Effector memory CD4-positive, alpha-beta T cell (primary cell): ENCODE measurements at regions not wholly inside any gene's neighbourhood (a gene's known extent, or its start where the extent isn't known, plus 50 kb on each side); places are given as distances from the start of the nearest gene placed in this dataset.
"Not testable (repeated sequence)": the region's sequence is repeated elsewhere in the genome, so short reads cannot be mapped to it uniquely, and the experiment has no call there.

Experiments
- DNase-seq, 3 donors: peaks; one replicate each; pipeline ENCODE4 v3.0.0-alpha.2; 2020
- H3K27ac ChIP-seq: 2 replicates; pipeline ENCODE4 v1.7.0; 2013; ENCODE audit warnings: mild to moderate bottlenecking, low read length, moderate library complexity; ENCODE audit not compliant: insufficient read depth, poor library complexity, severe bottlenecking
- H3K27me3 ChIP-seq: replicated peaks from 2 replicates; pipeline ENCODE4 v1.7.0; 2013; ENCODE audit warnings: mild to moderate bottlenecking, low read length; ENCODE audit not compliant: insufficient read depth, control insufficient read depth, poor library complexity, severe bottlenecking
- H3K36me3 ChIP-seq: 2 replicates; pipeline ENCODE4 v1.7.0; 2013; ENCODE audit warnings: mild to moderate bottlenecking, low read length, moderate library complexity; ENCODE audit not compliant: control insufficient read depth, insufficient read depth
- H3K4me1 ChIP-seq: 2 replicates; pipeline ENCODE4 v1.7.0; 2013; ENCODE audit warnings: low read length, mild to moderate bottlenecking; ENCODE audit not compliant: control insufficient read depth, insufficient read depth, poor library complexity, severe bottlenecking
- H3K4me3 ChIP-seq: 2 replicates; pipeline ENCODE4 v1.7.0; 2013; ENCODE audit warnings: low read length, low read depth, mild to moderate bottlenecking; ENCODE audit not compliant: insufficient read depth, poor library complexity, severe bottlenecking
- H3K9me3 ChIP-seq: 2 replicates; pipeline ENCODE4 v1.7.0; 2013; ENCODE audit warnings: mild to moderate bottlenecking, low read length, moderate library complexity; ENCODE audit not compliant: control insufficient read depth

- Histone ChIP-seq H3K27ac (no peak overlapping the region), H3K9me3 (no peaks in the 10 kb centered on the region), H3K4me3 (no peak overlapping the region), H3K4me1 (no peaks in the 10 kb centered on the region), H3K36me3 (no peaks in the 10 kb centered on the region), H3K27me3 (no peaks in the 10 kb centered on the region)
- no peak for DNase-seq
These were observed 271.1 kb downstream of the TFAP2C start for GRCh38 chr20:56900252-56900651.

- H3K27ac ChIP-seq: no peak overlapping the region
- no peaks in the 10 kb centered on the region for H3K27me3 ChIP-seq
- no peak overlapping the region for H3K4me3 ChIP-seq
- no peaks in the 10 kb centered on the region for H3K4me1 ChIP-seq
- no peak for DNase-seq
- H3K9me3 ChIP-seq: no peaks in the 10 kb centered on the region
- no peaks in the 10 kb centered on the region for H3K36me3 ChIP-seq
These were observed 274.3 kb downstream of the TFAP2C start for GRCh38 chr20:56903421-56903820.

- no peak for DNase-seq
- no peaks in the 10 kb centered on the region for H3K27me3 ChIP-seq
These were observed 274.8 kb downstream of the TFAP2C start for GRCh38 chr20:56903858-56904257.

GRCh38 chr20:56909918-56910714 lies 281.0 kb downstream of the TFAP2C start:
- Histone ChIP-seq H3K4me3 (no peak overlapping the region), H3K36me3 (no peaks in the 10 kb centered on the region), H3K27ac (no peak overlapping the region), H3K4me1 (no peaks in the 10 kb centered on the region), H3K9me3 (no peaks in the 10 kb centered on the region), H3K27me3 (no peaks in the 10 kb centered on the region)
- DNase-seq: no peak

More at GRCh38 chr20:56903858-56904257, 274.8 kb downstream of the TFAP2C start:
- Histone ChIP-seq H3K9me3 (no peaks in the 10 kb centered on the region), H3K4me1 (no peaks in the 10 kb centered on the region), H3K27ac (no peak overlapping the region), H3K36me3 (no peaks in the 10 kb centered on the region), H3K4me3 (no peak overlapping the region)

GRCh38 chr20:56911946-56912345 lies 282.8 kb downstream of the TFAP2C start:
- Histone ChIP-seq H3K27ac (no peak overlapping the region), H3K9me3 (no peaks in the 10 kb centered on the region), H3K4me3 (no peak overlapping the region), H3K27me3 (no peaks in the 10 kb centered on the region), H3K36me3 (no peaks in the 10 kb centered on the region), H3K4me1 (no peaks in the 10 kb centered on the region)
- DNase-seq: no peak

GRCh38 chr20:56914532-56914931 lies 285.4 kb downstream of the TFAP2C start:
- Histone ChIP-seq H3K27ac (no peak overlapping the region), H3K36me3 (no peaks in the 10 kb centered on the region), H3K9me3 (no peaks in the 10 kb centered on the region), H3K4me1 (no peaks in the 10 kb centered on the region), H3K4me3 (no peak overlapping the region), H3K27me3 (no peaks in the 10 kb centered on the region)
- DNase-seq: no peak

- H3K27me3 ChIP-seq: no peaks in the 10 kb centered on the region
- no peaks in the 10 kb centered on the region for H3K9me3 ChIP-seq
- no peak overlapping the region for H3K27ac ChIP-seq
- H3K4me3 ChIP-seq: no peak overlapping the region
- no peak for DNase-seq
- no peaks in the 10 kb centered on the region for H3K36me3 ChIP-seq
- no peaks in the 10 kb centered on the region for H3K4me1 ChIP-seq
These were observed 287.2 kb downstream of the TFAP2C start for GRCh38 chr20:56916345-56916622.

- not testable (repeated sequence) for DNase-seq, H3K27me3 ChIP-seq, H3K27ac ChIP-seq, H3K36me3 ChIP-seq, H3K4me1 ChIP-seq, H3K9me3 ChIP-seq, H3K4me3 ChIP-seq
These were observed 290.9 kb downstream of the TFAP2C start for GRCh38 chr20:56920041-56920440.

- no peaks in the 10 kb centered on the region for H3K9me3 ChIP-seq
- no peak overlapping the region for H3K4me3 ChIP-seq
- DNase-seq: no peak
- H3K27me3 ChIP-seq: peaks cover 11% of the 10 kb centered on the region
- no peak overlapping the region for H3K27ac ChIP-seq
- no peaks in the 10 kb centered on the region for H3K4me1 ChIP-seq
- no peaks in the 10 kb centered on the region for H3K36me3 ChIP-seq
These were observed 293.4 kb downstream of the TFAP2C start for GRCh38 chr20:56922497-56922896.

- H3K36me3 ChIP-seq: no peaks in the 10 kb centered on the region
- no peaks in the 10 kb centered on the region for H3K4me1 ChIP-seq
- no peak overlapping the region for H3K4me3 ChIP-seq
- H3K9me3 ChIP-seq: no peaks in the 10 kb centered on the region
- no peak overlapping the region for H3K27ac ChIP-seq
- no peak for DNase-seq
- peaks cover 11% of the 10 kb centered on the region for H3K27me3 ChIP-seq
These were observed 295.4 kb downstream of the TFAP2C start for GRCh38 chr20:56924292-56925081.
